ENCODE measurements at regions not wholly inside any gene's neighbourhood (a gene's known extent, or its start where the extent isn't known, plus 50 kb on each side); places are given as distances from the start of the nearest gene placed in this dataset.

GRCh38 chr2:15766911-15767597 is 173.3 kb upstream of the MYCN start:
- DNase-seq: no peak

- DNase-seq: no peak
These were observed 172.7 kb upstream of the MYCN start for GRCh38 chr2:15767679-15768078.

- DNase-seq: no peak
These were observed 172.2 kb upstream of the MYCN start for GRCh38 chr2:15768142-15768541.

- no peak for DNase-seq
These were observed 171.7 kb upstream of the MYCN start for GRCh38 chr2:15768615-15769014.

GRCh38 chr2:15769235-15769634 is 171.1 kb upstream of the MYCN start:
- DNase-seq: no peak

GRCh38 chr2:15769676-15770547 is 170.4 kb upstream of the MYCN start:
- no peak for DNase-seq

GRCh38 chr2:15770606-15771005 is 169.7 kb upstream of the MYCN start:
- no peak for DNase-seq

GRCh38 chr2:15771124-15771523 is 169.2 kb upstream of the MYCN start:
- DNase-seq: no peak

- DNase-seq: no peak
These were observed 168.2 kb upstream of the MYCN start for GRCh38 chr2:15772086-15772595.

GRCh38 chr2:15772681-15773080 is 167.7 kb upstream of the MYCN start:
- DNase-seq: no peak

- DNase-seq: no peak
These were observed 167.1 kb upstream of the MYCN start for GRCh38 chr2:15773204-15773603.

- no peak for DNase-seq
These were observed 166.5 kb upstream of the MYCN start for GRCh38 chr2:15773846-15774245.

GRCh38 chr2:15775753-15776628 is 164.4 kb upstream of the MYCN start:
- DNase-seq: no peak

- no peak for DNase-seq
These were observed 163.8 kb upstream of the MYCN start for GRCh38 chr2:15776629-15776919.

- DNase-seq: no peak
These were observed 163.2 kb upstream of the MYCN start for GRCh38 chr2:15776992-15777702.

GRCh38 chr2:15777795-15778371 is 162.5 kb upstream of the MYCN start:
- DNase-seq: no peak

- DNase-seq: no peak
These were observed 161.7 kb upstream of the MYCN start for GRCh38 chr2:15778529-15779219.

- DNase-seq: no peak
These were observed 160.8 kb upstream of the MYCN start for GRCh38 chr2:15779381-15780041.

GRCh38 chr2:15780234-15780633 is 160.1 kb upstream of the MYCN start:
- DNase-seq: no peak

GRCh38 chr2:15780912-15781574 is 159.3 kb upstream of the MYCN start:
- no peak for DNase-seq

All from hematopoietic multipotent progenitor cell treated with erythropoietin and hydrocortisone succinate and interleukin-3 and kit ligand, for 8 days (in vitro differentiated cells).